ENCODE measurements at regions not wholly inside any gene's neighbourhood (a gene's known extent, or its start where the extent isn't known, plus 50 kb on each side); places are given as distances from the start of the nearest gene placed in this dataset.
"Not testable (repeated sequence)": the region's sequence is repeated elsewhere in the genome, so short reads cannot be mapped to it uniquely, and the experiment has no call there.

GRCh38 chr7:106713452-106713851, 52.5 kb upstream of the CCDC71L start:
- not testable (repeated sequence) for DNase-seq

GRCh38 chr7:106714590-106715442, 53.9 kb upstream of the CCDC71L start:
- not testable (repeated sequence) for DNase-seq

- no peak for DNase-seq
Measured at GRCh38 chr7:106715730-106716129, 54.8 kb upstream of the CCDC71L start.

GRCh38 chr7:106717254-106717954, 56.4 kb upstream of the CCDC71L start:
- no peak for DNase-seq

GRCh38 chr7:106717955-106718871, 57.3 kb upstream of the CCDC71L start:
- peak; percentile 66 for DNase-seq

- no peak for DNase-seq
Measured at GRCh38 chr7:106720641-106721040, 59.7 kb upstream of the CCDC71L start.

- DNase-seq: no peak
Measured at GRCh38 chr7:106721816-106722785, 61.1 kb upstream of the CCDC71L start.

GRCh38 chr7:106723398-106723797, 62.4 kb upstream of the CCDC71L start:
- DNase-seq: no peak

- no peak for DNase-seq
Measured at GRCh38 chr7:106729720-106730385, 68.9 kb upstream of the CCDC71L start.

GRCh38 chr7:106731187-106731586, 70.2 kb upstream of the CCDC71L start:
- no peak for DNase-seq

- no peak for DNase-seq
Measured at GRCh38 chr7:106731646-106732444, 70.9 kb upstream of the CCDC71L start.

- DNase-seq: no peak
Measured at GRCh38 chr7:106735637-106736036, 74.7 kb upstream of the CCDC71L start.

GRCh38 chr7:106736123-106736507, 75.2 kb upstream of the CCDC71L start:
- no peak for DNase-seq

GRCh38 chr7:106736508-106737201, 75.7 kb upstream of the CCDC71L start:
- DNase-seq: peak; percentile 78

GRCh38 chr7:106737202-106737562, 76.2 kb upstream of the CCDC71L start:
- DNase-seq: no peak

GRCh38 chr7:106740806-106741205, 79.8 kb upstream of the CCDC71L start:
- no peak for DNase-seq

- DNase-seq: no peak
Measured at GRCh38 chr7:106744563-106745091, 83.7 kb upstream of the CCDC71L start.

- DNase-seq: not testable (repeated sequence)
Measured at GRCh38 chr7:106747301-106747700, 86.3 kb upstream of the CCDC71L start.

GRCh38 chr7:106747804-106748203, 86.8 kb upstream of the CCDC71L start:
- no peak for DNase-seq

GRCh38 chr7:106749165-106749564, 88.2 kb upstream of the CCDC71L start:
- no peak for DNase-seq
